GM21526 (cell line): ENCODE measurements at regions not wholly inside any gene's neighbourhood (a gene's known extent, or its start where the extent isn't known, plus 50 kb on each side); places are given as distances from the start of the nearest gene placed in this dataset.

Experiments used
- ATAC-seq: cut with Tn5 transposase; IDR thresholded peaks from one replicate; pipeline ENCODE4 v1.9.1; 2021; ENCODE audit warnings: moderate library complexity; ENCODE audit not compliant: unreplicated experiment, low FRiP score

- no peak for ATAC-seq
These were observed 173.7 kb upstream of the LYPLAL1 start for GRCh38 chr1:219000005-219000404.

DNA sequence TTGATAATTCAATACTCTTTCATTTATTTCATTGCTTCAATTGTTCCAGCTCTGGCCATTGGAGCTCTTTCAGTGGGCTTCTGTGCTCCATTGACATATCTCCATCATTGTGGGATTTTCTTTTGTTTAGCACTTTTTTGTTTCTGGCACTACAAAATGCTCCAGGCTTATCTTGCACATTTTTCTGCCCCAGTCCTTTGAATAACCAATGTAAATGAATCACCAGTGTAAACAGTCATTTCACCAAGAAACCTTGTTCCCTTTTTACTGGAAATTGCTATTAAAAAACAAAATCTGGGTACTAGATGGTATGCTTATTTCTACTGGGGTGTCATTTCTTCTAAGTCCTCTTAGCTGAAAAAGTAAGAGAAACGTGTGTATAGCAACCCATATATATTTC, 173.0 kb upstream of the LYPLAL1 start:
- no peak for ATAC-seq

GRCh38 chr1:219010720-219011119, 163.0 kb upstream of the LYPLAL1 start:
- no peak for ATAC-seq

GRCh38 chr1:219020386-219020785, 153.3 kb upstream of the LYPLAL1 start:
- no peak for ATAC-seq

- no peak for ATAC-seq
These were observed 152.8 kb upstream of the LYPLAL1 start for GRCh38 chr1:219020846-219021245.

GRCh38 chr1:219027146-219027673, 146.5 kb upstream of the LYPLAL1 start:
- ATAC-seq, result no peak

DNA sequence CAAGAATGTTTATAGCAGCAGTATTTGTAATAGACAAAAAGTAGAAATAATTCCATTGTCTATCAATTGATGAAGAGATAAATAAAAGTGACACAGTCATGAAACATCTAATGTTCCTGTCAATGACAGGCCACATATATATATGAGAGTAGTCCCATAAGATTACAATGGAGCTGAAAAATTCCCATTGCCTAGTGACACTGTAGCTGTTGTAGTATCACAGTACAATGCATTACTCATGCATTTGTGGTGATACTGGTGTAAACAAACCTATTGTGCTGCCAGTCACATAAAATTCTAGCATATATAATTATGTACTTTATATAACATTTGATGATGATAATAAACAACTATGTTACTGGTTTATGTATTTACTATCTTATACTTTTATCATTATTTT, 141.9 kb upstream of the LYPLAL1 start:
- ATAC-seq, result no peak

DNA sequence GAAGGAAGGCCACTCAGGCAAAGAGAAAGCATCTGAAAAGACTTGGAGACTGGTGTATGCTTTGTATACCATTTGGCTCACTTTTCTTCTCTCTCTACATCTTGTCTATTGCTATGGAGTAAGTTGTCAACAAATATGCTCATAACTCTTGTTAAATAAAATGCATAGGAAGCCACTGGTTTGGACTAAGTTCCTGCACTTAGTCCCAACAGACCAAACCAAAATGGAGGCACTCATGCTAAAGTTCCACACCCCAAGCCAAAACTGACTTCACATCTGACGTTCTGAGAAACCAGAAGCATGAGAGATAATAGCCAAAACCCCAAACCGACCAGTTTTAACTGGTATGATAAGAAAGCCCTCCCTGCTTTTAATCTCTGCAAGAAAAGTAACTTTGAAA, 135.3 kb upstream of the LYPLAL1 start:
- no peak for ATAC-seq

GRCh38 chr1:219039017-219039681, 134.5 kb upstream of the LYPLAL1 start:
- no peak for ATAC-seq

GRCh38 chr1:219039682-219040154, 134.0 kb upstream of the LYPLAL1 start:
- no peak for ATAC-seq

DNA sequence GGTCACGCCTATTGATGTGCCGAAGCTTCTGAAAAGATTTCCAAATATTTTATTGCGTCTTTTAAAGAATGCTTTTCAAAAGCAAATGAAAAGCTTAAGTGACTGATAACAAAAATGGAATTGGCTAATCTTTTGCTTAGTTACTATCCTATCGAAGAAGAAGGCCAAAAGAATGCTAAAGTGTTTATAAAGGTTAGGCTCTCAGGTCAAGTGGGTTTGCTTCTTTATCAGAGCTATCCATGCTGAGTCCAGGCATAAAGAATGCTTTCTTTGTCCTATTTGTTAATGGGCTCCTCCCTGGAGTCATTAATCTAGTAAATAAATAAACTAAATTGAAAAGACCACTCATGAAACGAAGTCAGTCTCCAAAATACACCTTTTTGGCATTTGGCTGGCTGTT, 133.4 kb upstream of the LYPLAL1 start:
- no peak for ATAC-seq

DNA sequence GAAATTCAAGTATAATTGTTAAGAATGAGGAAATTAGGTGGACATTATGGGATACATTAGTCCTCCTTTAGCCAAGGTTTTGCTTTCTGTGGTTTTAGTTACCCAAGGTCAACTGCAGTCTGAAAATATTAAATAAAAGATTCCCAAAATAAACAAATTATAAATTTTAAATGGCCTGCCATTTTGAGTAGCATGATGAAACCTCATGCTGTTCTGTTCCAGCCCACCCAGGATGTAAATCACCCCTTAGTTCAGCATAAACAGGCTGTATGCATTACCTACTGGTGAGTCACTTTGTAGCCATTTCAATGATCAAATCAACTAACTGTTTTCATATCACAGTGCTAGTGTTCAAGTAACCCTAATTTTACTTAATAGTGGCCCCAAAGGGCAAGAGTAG, 132.5 kb upstream of the LYPLAL1 start:
- ATAC-seq, result no peak

- ATAC-seq, result no peak
These were observed 131.9 kb upstream of the LYPLAL1 start for GRCh38 chr1:219041818-219042217.

DNA sequence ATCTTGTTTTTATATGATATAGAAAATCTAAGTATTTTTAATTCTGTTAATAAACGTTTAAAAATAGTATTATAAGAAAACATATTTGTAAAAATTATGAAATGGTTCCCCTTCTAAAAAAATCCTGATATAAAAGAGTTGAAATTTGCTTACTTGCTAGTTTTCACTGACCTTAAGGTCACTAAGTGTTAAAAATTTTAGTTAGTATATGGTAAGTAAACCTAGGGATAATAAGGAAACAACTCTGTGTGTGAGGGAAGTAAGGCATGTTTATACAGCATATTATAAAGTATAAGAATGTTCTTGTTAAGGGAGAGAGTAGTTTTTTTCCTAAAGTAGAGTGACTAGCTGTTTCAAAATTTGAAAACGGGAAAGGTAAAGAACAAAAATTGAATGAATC, 130.9 kb upstream of the LYPLAL1 start:
- no peak for ATAC-seq

DNA sequence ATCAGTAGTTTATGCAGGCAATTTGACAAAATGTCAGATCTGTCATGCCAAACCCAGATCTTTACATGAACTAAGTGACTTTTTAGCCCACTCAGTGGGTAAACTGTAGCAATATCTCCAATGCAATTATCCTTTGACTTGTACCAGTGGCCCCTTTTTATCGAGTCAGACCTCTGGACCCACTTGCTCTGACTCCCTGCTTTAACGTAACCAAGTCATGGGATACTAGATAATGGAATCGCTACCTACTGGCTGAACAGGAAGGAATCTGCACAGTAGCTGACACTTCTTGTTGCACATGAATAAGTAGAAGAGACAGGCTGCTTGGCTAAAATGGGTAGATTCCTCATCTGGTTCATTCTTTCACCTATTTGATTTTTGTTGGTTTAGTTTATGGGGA, 128.4 kb upstream of the LYPLAL1 start:
- ATAC-seq, result no peak

DNA sequence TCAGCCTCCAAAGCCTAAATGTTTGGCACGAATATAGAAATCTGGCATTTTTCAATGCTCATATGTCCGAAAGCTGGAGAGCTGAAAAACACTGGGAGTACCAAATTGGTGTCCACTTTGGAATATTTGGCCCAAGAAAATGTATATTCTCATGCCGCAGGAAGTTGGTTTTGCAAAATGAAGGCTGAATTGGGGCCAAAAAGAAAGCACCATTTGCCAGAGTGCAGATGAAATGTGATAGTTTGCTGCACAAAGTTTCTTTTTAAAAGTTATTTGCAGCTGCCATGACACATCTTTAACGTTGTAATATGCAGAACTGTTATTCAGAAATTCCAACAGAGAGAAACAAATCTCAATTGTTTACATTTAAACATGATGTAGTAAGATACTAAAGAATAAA, 124.2 kb upstream of the LYPLAL1 start:
- no peak for ATAC-seq

- ATAC-seq, result no peak
These were observed 123.4 kb upstream of the LYPLAL1 start for GRCh38 chr1:219050086-219050821.

DNA sequence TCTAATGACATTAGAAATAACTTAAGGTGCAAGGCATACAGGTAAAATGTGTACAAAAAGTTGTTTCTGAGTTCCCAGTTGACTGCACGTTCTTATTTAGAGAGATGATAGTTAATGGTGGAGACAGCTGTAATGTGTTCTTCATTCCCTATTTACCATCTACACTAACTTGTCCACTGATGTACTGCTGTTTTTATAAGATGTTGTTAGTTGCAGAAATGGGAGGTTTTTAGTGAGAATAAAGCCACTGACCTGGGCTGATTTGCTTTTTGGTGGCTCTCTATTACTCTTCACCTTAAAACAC, 122.9 kb upstream of the LYPLAL1 start:
- no peak for ATAC-seq

GRCh38 chr1:219051547-219051946, 122.1 kb upstream of the LYPLAL1 start:
- ATAC-seq, result no peak

- ATAC-seq, result no peak
These were observed 114.5 kb upstream of the LYPLAL1 start for GRCh38 chr1:219058891-219059820.

DNA sequence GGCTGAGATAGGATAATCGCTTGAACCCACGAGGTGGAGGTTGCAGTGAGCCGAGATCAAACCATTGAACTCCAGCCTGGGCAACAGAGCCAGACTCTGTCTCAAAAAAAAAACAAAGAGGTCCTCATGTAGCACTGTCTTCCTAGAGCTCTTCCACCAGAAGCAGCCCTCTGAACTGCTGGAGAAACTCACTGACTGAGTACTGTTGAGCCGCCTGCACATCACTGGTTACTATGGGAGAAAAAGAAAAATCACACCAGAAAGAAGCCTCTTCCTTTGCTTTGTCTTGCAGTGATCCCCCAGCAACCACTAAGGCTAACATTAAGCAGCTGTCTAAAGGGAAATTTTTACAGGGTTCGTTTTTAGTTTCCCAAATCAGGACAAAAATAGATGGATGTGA, 112.9 kb upstream of the LYPLAL1 start:
- no peak for ATAC-seq
